HG03460 (cell line): ENCODE measurements at regions not wholly inside any gene's neighbourhood (a gene's known extent, or its start where the extent isn't known, plus 50 kb on each side); places are given as distances from the start of the nearest gene placed in this dataset.

Source experiments
- ATAC-seq: cut with Tn5 transposase; IDR thresholded peaks from one replicate; pipeline ENCODE4 v1.9.1; 2021; ENCODE audit not compliant: unreplicated experiment

DNA sequence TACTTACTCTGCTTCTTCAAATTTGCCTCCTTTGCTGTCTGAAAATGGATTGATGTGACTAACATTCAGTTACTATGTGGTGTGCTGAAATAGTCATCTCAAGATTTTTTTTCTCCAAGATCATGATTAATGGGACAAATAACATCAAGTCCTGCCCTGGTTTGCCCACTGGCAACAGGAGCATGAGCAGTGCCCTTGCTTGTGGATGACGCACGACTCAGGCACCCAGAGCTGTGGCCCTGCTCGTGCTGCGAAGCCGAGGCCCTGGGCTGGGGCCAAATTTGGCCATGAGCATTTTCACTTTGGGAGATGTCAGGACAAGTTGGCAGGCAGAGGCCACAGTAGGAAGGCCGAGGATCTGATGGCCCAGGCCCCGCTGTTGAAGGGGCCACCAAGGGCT is 239.8 kb upstream of the IGFBP3 start:
- ATAC-seq, result no peak

DNA sequence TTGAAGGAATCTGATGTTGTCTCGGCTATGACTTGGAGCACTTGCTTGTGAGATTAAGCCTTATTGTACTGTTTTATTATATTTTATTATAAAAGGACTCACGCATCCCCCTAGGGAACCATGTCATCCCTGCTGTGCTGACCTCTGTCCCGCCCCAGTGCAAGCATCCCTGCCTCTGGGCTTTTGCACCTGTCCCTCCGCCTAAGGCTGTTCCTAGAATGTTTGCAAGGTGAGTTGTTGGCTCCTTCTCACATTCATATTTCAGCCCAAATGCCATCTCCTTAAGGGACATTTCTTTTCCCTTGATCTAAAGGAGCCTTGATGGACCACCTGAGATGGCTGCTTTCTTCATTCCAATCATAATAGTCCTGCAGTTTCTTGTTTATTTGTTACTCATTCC is 236.9 kb upstream of the IGFBP3 start:
- ATAC-seq, result no peak

DNA sequence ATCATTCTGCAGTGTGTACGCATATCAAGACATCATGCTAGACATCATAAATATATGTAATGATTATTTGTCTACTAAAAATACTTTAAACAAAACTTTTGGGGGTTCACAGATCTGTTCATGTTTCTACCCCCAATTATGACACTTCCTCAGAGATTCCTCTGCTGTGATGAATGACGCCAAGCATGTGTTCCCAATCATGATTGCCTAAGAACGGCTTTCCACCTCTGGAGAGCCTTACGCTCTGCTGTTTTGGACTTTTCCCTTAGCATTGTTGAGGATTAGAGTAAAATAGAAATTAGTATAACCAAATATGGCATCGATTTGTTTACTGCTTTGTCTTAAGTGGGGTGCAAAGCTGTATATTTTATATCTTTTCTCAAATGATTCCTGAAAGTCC is 236.3 kb upstream of the IGFBP3 start:
- no peak for ATAC-seq

DNA sequence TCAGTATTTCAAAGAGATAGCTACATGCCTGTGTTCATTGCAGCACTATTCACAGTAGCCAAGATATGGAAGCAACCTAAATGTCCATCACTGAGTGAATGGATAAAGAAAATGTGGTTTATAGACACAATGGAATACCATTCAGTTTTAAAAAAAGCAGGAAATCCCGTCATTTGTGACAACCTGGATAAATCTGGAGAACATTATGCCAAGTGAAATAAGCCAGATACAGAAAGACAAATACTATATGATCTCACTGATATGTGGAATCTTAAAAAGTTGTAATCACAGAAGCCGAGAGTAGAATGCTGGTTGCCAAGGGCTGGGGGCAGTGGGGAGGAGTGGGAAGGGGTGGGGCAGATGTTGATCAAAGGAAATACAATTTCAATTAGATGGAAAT is 235.8 kb upstream of the IGFBP3 start:
- ATAC-seq, result no peak

DNA sequence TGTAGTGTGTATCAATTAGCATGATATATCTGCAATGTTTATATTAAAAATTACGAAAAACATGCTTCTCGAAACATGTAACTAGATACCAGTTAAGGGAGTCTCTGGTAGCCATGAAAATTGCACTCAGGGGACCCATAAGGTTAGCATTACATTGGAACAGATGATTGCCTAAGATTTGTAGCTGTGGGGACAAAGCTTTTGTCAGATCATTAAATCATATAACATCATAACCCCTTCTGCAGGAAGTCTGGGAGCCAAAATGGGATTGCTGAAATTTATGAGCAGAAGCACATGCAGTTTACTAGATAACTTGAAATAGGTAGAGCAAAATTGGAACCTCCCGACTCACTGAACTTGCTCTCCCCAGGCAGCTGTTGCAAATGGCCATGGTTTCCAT is 235.0 kb upstream of the IGFBP3 start:
- no peak for ATAC-seq

DNA sequence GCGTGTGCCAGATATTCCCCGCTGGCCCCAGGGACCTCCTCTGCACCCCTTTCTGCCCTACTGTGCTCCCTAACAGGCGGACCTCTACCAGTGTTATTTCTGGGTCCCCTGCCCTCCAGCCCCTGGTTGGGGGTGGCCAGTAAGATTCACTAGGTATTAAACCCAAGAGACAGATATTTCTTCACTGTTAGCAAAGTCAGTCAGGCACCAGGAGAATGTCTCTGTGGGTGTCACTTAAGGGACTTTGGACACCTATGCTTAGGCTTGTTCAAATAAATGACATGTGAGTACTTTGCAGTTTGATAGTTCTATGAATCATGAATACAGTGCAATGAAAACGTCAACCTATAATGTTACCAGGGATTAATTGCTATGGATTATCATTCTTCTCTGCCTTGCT is 234.3 kb upstream of the IGFBP3 start:
- ATAC-seq, result no peak

DNA sequence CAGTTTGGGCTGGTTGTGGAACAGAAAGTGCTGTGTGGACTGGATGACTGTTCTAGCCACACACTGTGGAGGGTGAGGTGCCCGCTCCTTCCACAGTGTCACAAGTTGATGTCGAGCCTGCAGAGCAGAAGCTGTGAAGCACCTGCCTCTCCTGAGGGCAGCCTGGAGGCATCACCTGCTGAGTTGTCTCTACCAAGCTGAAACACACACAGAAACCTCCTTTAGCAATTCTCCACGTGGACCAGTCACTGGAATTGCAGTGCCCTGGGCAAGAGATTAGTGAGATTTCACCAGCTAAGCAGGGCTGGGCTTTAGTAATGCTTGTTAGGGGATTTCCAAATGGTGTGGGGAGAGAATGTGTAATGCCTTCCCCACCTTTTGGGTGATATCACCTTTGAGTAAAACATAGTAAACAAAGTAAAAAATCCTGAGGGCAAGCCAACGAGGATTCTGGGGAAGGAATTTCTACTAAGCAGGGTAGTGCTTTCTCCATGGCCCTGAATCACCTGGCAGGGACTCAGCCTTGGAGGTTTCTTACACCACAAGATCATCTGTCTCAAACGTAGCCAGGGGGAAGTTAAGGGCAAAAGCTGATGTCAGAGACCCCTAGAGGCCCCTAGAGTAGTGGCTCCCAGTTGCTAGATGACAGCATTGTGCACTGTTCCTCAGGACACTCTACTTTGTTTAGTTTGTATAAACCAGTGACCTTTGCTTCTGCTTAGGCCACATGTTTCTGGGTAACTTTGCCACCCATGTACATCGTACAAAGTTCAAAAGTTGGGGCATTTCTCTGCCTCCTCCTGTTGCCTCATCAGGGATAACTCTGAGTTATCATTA is 233.1 kb upstream of the IGFBP3 start:
- no peak for ATAC-seq

DNA sequence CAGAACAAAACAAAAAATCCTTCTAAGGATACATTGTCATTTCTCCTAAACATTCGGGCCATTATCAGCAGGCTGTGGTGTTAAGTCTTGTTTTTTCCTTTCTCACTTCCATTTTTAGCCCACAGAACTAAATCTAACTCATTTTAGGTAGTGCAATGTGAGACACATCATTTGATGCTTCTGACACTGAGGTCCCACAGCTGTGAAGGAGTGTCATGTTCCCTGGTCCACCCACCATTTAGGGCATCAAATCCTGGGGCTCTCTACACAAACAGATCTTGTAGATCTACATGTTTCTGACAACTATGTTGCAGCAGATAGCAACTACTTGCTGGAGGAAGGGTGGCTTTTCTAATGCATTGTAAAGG is 232.5 kb upstream of the IGFBP3 start:
- ATAC-seq, result no peak

DNA sequence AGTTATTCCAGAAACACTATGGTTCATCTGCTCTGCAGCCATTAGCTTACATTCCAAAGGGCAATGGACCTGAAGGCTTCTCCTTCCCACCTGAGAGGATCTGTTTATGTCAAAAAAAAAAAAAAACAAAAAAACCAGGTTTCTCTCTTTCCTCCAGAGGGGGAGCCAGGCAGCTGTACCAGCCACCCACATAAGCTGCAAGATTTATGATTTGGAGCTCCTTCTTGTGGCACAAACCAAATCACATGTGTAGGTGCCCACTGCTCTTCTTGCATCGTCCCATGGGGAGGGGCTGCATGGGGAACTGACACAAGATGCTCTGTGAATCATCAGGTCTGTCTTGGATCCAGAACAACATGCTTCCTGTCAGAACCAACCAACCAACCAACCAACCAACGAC is 231.6 kb upstream of the IGFBP3 start:
- no peak for ATAC-seq

DNA sequence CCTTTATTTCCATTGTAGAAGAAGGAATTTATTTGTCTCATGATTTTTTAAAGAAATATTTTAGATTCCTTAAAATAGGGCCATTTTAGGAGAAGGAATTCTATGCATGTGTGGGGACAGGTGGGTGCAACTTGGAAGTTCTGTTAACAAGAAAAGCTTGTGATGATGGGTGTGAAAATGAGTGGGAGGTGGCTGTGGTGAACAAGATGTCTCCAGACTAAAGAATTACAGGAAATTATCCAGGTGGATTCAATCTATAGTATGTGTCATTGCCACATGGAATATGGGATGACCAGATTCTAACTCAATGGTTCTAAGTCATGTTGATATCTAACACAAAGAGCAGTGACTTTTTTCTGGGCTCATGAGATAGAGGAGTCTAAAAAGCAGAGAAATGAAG is 229.6 kb upstream of the IGFBP3 start:
- no peak for ATAC-seq

DNA sequence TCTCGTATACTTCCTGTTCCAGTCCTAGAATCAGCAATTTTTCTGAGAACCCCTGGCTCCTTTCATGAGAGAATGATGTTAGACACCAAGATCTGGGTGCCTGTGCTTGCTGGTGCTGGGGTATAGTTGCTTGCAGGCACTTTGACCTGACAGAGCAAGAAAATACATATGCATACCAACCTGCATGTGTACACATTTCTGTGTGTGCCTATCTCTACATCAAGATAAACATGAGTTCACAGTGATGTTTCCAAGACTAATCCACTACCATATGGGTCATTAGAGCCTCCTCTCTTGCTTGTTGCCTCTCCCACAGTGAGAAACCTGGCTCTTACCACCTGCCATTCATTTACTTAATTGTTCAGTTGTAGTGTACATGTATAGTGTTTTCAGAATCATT is 229.1 kb upstream of the IGFBP3 start:
- ATAC-seq, result no peak

DNA sequence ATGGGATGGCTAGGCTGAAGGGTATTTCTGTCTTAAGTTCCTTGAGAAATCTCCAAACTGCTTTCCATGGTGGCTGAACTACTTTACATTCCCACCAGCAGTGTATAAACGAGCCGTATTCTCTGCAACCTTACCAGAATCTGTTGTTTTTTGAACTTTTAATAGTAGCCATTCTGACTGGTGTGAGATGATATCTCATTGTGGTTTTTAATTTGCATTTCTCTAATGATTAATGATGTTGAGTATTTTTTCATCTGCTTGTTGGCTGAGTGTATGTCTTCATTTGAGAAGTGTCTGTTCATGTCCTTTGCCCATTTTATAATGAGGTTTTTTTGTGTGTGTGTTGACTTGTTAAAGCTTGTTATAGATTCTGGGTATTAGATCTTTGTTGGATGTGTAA is 226.8 kb upstream of the IGFBP3 start:
- no peak for ATAC-seq

DNA sequence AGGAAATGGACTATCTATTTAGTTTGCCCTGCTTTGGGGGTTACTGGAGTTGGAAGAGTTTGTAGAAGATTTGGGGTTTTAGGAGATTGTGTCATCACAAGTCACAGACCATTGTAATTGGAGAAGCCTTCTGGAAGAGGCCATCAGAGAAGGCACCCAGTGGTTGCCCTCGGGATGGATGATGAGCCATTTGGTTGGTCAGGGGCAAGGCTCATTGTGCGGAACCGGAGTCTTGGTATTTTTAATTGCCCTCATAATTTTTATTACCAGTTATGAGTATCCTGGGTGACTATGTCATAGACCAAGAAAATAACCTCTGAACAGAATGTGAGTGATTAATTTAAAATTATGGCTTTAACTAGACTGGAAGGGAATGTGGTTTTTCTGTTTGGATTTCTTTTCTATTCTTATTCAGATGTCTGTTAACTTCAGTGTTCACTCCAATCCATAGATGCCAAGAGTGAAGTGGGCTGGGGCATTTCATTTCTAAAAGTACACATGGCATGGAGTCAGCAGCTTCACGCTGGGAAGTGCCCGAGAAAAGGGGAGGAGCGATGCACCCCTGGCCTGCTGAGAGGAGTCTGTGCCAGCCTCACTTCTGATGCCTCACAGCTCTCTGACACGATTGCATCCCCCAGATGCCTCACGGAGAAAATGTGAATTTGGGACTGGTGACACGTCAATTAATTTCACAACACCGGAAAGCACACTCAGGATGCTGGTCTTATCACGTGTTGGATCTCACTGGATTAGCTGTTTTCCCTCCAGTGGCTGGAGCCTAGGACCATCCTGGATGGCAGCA is 225.6 kb upstream of the IGFBP3 start:
- ATAC-seq, result no peak

DNA sequence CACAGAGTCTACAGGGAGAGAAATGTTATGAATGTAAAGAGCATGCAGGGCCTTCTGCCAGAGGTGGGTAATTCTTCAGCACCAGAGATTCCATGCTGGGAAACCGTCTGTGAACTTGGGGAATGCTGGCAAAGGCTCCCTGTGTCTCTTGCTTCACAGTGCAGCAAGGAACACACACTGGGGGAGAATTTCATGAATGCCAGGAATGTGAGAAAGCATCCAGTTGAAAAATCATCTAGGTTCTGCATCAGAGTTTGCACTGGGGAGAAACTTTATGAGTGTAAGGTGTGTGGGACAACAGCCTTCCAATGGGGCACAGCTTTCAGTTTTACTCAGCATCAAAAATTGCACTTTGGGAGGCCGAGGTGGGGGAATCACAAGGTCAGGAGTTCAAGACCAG is 224.3 kb upstream of the IGFBP3 start:
- no peak for ATAC-seq

DNA sequence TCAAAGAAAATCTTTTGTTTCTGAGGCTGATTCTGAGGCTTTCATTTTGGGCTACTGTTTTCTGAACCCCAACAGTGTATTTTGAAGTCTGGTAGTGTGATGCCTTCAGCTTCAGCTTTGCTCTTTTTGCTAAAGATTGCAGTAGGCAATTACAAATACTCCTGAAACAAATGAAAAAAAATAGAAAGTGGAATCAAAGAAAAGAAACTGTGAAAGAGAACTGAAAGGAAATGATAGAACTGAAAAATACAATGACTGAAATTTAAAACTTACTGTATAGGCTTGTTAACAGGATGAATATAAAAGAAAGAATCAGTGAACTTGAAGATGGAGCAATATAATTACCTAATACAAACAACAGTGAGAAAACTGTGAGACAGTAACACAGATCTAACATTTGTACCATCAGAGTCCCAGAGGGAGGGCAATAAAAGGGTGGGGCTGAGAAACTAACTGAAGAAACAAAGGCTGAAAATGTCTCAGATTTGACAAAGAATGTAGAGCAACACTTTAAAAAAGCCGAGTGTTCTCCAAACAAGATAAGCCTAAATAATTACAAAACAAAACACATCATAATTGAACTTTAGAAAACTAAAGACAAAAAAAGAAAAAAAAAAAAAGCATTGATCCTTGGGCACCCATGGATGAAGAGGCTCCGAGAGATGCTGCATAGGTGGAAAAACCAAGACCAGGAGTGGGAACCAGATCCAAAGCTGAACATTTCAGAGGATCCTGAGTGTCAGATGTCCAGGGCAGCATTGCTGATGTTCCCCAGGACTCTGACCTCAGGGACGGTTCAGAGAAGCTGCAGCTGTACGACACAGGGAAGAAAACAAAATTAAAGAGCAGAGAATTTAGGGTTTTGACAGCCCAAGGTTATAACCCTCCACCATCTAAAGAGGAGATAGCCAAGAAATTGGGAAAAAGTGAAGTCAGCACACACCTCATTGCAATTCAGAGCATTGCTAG is 223.2 kb upstream of the IGFBP3 start:
- no peak for ATAC-seq

DNA sequence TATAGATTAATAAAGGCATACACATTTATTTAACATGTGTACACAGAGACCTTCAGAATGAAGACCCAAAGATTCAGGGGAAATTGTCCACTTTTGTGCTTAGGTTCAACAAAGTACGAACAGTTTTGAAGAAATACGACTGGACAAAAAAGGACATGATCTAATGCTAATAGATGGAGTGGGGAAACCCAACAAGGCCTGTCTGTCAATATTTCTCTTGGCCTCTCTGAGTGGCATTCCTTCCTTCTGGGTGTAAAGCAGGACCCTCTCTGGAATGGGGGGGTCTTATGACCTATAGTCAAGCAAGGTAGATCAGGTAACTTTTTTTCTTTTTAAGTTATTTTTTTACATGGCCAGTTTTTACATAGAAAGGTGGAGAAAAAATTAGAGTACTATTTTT is 222.3 kb upstream of the IGFBP3 start:
- ATAC-seq, result no peak

DNA sequence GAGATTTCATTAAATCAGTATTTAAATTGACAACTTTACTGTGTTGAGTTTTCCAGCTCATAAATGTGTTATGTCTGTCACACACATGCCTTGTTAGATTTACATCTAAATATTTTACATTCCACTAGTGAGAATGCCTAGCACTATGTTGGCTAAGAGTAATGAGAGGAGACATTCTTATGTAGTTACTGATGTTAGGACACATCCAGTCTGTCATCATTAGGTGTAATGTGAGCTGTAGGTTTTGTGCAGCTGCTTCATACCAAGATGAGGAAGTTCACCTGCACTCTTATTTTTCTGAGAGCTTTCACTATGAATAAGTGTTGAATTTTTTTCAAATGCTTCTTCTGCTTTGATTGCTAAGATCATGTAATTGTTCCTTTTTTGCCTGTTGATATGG is 218.0 kb upstream of the IGFBP3 start:
- ATAC-seq, result no peak

DNA sequence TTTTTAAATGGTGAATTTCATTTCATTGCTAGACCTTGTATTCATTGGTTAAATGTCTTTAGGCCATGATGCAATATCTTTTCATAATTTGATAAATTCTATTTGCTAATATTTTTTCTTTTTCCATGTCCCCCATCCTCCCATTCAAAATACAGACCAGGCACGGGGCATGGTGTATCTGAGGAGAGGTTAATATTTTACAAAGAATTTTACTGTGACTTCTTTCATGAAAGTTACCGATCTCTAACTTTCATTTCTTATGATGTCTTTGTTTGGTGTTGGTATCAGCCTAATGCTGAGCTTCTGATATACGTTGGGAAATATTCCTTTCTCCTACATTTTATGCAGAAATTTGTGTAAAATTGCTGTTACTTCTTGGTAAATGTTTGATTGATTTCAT is 216.7 kb upstream of the IGFBP3 start:
- no peak for ATAC-seq

DNA sequence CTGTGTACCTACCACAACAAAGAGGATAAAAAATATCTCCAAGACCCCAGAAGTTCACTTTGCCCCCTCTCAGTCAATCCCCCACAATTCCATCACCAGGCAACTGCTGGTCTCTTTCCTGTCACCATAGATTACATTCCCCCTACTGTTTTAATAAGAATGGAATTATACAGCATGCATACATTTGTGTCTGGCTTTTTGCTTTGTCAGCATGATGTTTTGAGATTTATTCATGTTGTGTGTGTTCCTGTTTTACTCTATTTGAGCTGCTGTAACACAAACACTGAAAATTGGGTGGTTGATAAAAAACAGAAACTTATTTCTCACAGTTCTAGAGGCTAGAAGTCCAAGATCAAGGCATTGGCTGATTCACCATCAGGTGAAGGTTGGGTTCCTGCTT is 214.5 kb upstream of the IGFBP3 start:
- no peak for ATAC-seq

DNA sequence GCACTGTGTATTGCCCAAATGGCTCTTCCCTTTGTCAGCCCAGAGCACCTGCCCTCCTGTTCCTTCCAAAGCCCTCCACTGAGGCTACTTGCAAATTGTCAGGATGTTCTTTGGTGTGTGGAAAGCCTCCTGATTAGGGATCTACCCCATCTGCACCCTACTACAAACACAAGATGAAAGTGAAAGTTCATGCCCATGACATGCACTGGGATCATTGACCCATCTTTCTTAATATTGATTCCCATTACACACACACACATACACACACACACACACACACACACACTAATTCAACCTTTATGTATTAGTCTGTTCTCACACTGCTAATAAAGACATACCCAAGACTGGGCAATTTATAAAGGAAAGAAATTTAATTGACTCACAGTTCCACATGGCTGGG is 213.7 kb upstream of the IGFBP3 start:
- no peak for ATAC-seq

DNA sequence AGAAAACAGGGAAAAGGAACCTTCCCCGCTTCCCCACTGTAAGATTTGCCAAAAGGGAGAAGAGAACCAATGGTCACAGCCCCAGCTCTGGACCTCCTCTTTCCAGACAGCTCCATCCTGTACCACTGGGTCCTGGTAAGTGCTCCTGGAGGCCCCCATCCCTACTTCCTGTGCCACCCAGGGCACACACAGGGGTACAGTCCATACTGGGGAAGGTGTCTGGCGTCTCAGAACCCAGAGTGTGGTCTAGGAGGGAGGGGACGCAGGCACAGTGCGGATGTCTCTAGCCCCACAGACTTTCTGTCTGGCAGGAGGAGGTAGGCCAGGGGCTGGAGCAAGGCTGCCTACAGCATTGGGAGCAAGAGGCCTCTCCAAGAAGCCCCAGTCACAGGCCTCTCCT is 213.3 kb upstream of the IGFBP3 start:
- ATAC-seq, result no peak
